Retinal pigment epithelial cell (primary cell): ENCODE measurements at regions not wholly inside any gene's neighbourhood (a gene's known extent, or its start where the extent isn't known, plus 50 kb on each side); places are given as distances from the start of the nearest gene placed in this dataset.
"Not testable (repeated sequence)": the region's sequence is repeated elsewhere in the genome, so short reads cannot be mapped to it uniquely, and the experiment has no call there.

Experiments used
- DNase-seq: peaks from one replicate; pipeline ENCODE4 v3.0.0-alpha.2; 2010; ENCODE audit warnings: low read depth
- H3K4me3 ChIP-seq: 2 replicates; pipeline ENCODE4 v1.5.1; 2011; ENCODE audit warnings: mild to moderate bottlenecking, low read length, control low read depth, moderate library complexity
- CTCF ChIP-seq: conservative IDR thresholded peaks from 2 replicates; pipeline ENCODE4 v1.5.1; 2011; ENCODE audit warnings: low read depth, low read length, control low read depth, inconsistent platforms

GRCh38 chr3:107222907-107223306 lies 154.3 kb upstream of the CCDC54 start:
- TF ChIP-seq CTCF: no peak
- peak; percentile 69 for DNase-seq
- H3K4me3 ChIP-seq: no peak overlapping the region

DNA sequence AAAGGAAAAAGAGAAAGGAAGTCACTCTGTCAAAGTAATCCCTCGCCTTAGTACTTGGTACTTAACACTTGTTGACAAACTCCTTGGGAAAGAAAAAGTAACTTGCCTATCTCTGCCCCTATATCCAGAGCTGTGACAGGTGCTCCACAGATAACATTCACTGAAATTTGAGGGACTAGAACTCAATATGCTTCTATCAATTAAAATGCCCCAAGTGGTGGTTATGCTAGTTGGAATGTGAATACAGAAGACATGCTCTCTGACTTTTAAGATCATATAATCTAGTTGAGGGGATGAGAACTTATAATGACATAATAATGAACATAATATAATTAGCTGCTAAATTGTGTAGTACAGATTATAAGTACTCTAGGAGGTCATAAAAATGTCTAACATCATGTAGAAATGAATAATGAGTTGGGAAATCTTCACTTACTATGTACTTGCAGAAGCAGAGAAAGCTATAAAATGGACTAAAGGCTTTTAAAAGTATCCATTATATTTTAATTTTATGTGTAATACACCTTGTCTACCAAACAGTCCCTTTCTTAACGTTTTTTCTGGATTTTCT lies 153.1 kb upstream of the CCDC54 start:
- H3K4me3 ChIP-seq: no peak overlapping the region
- no peak for DNase-seq
- TF ChIP-seq CTCF: no peak

- no peak for TF ChIP-seq CTCF
- DNase-seq: no peak
Observed at GRCh38 chr3:107227091-107227490, 150.1 kb upstream of the CCDC54 start.

DNA sequence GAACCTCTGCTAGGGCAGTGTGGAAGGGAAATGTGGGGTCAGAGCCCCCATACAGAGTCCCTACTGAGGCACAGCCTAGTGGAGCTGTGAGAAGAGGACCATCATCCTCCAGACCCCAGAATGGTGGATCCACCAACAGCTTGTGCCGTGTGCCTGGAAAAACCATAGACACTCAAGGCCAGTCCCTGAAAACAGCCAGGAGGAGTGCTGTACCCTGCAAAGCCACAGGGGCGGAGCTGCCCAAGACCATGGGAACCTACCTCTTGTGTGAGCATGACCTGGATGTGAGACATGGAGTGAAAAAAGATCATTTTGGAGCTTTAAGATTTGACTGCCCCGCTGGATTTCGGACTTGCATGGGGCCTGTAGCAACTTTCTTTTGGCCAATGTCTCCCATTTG lies 143.4 kb upstream of the CCDC54 start:
- H3K4me3 ChIP-seq, DNase-seq: not testable (repeated sequence)

More at GRCh38 chr3:107227091-107227490, 150.1 kb upstream of the CCDC54 start:
- H3K4me3 ChIP-seq: no peak overlapping the region

DNA sequence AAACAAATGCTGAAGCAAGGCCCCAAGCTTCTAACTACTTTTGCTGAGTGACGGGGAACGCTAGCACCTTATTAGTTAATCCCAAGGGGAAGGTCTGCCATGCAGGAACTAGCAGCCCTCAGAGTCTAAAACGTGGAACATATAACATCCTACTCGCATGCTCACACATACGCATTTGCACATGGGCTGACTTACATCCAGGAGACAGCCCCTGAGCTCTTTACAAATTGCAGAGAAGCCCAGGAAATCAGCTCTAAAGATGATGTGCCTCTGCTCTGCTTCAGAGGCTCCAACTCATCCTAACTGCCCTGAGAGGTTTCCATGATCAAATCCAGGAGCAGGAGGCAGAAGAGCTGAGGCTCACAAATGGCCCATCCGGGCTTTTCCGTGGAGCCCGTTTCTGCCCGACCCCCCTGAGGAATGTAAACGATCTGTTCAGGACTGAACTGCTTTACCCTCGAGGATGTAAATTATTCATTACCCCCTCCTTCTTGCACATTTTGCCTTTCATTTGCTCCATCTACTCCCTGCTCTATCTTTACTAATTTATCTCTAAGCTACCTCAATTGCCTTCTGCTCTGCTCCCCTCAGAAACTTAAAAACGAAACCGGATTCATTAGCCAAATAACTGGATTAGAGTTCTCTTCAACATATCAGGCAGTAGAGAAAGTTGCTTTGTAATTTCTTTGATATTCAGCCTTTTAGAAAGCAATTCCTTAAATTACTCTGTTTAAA lies 141.9 kb upstream of the CCDC54 start:
- no peak for TF ChIP-seq CTCF

DNA sequence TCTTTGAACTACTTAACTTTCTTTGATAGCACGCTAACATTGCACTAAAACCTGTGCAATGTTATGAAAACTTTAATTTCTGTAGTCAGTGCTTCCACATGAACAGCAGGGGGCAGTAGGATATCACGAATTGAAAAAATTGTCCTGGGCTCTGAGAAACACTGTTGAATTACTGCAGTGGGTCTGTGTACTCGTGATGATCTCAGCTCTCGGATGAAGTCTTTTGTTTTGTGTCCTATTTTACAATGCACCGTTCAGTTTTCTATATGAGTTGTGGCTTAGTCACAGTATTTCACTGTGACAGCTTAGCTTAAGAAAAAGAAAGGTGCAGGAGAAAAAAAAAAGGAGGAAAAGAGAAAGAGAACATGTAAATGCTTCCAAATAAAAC lies 141.3 kb upstream of the CCDC54 start:
- peak; percentile 80 for TF ChIP-seq CTCF
- peak; percentile 66 for DNase-seq
- H3K4me3 ChIP-seq: peak overlapping the region; percentile 45

More for the DNA sequence above, 141.9 kb upstream of the CCDC54 start:
- H3K4me3 ChIP-seq: peak overlapping the region; percentile 45
- DNase-seq: no peak

- H3K4me3 ChIP-seq: no peak overlapping the region
- no peak for DNase-seq
- TF ChIP-seq CTCF: no peak
Observed at GRCh38 chr3:107236655-107237337, 140.4 kb upstream of the CCDC54 start.
